ENCODE measurements at regions not wholly inside any gene's neighbourhood (a gene's known extent, or its start where the extent isn't known, plus 50 kb on each side); places are given as distances from the start of the nearest gene placed in this dataset.

DNA sequence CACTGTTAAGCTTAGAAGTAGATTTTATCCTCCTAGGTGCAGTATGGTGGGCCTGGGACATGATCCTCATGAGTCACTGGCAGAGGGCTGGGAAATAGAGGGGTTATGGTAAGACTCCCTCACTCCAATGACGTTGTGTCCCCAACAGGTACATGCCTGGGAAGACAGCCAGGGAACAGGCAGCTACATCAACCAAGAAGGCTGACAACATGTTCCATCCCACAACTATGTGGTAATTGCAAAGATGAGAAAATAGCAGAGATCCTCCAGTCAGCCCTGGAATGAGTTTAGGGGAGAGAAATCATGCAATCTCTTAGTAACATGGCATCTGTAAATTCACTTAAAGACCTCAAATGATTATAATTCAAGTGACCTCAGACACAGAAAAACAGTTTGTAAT is 114.4 kb upstream of the LIFR start:
- TF ChIP-seq, protein P1, sequence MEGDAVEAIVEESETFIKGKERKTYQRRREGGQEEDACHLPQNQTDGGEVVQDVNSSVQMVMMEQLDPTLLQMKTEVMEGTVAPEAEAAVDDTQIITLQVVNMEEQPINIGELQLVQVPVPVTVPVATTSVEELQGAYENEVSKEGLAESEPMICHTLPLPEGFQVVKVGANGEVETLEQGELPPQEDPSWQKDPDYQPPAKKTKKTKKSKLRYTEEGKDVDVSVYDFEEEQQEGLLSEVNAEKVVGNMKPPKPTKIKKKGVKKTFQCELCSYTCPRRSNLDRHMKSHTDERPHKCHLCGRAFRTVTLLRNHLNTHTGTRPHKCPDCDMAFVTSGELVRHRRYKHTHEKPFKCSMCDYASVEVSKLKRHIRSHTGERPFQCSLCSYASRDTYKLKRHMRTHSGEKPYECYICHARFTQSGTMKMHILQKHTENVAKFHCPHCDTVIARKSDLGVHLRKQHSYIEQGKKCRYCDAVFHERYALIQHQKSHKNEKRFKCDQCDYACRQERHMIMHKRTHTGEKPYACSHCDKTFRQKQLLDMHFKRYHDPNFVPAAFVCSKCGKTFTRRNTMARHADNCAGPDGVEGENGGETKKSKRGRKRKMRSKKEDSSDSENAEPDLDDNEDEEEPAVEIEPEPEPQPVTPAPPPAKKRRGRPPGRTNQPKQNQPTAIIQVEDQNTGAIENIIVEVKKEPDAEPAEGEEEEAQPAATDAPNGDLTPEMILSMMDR (IDR thresholded peaks at IDR 0.05): no peak
- intact Hi-C loops (cut with DNase I): no loop called here
- Histone ChIP-seq H3K9ac (ENCODE audit: low read depth in 2 of 2, low read length in 2 of 2) (no peak overlapping the region), H3K4me3 (no peak overlapping the region), H3K27ac (no peak overlapping the region), H3K27me3 (no peaks in the 10 kb centered on the region), H3K4me1 (no peaks in the 10 kb centered on the region), H3K36me3 (no peaks in the 10 kb centered on the region), H3K9me3 (no peaks in the 10 kb centered on the region)
- DNase-seq: no peak

DNA sequence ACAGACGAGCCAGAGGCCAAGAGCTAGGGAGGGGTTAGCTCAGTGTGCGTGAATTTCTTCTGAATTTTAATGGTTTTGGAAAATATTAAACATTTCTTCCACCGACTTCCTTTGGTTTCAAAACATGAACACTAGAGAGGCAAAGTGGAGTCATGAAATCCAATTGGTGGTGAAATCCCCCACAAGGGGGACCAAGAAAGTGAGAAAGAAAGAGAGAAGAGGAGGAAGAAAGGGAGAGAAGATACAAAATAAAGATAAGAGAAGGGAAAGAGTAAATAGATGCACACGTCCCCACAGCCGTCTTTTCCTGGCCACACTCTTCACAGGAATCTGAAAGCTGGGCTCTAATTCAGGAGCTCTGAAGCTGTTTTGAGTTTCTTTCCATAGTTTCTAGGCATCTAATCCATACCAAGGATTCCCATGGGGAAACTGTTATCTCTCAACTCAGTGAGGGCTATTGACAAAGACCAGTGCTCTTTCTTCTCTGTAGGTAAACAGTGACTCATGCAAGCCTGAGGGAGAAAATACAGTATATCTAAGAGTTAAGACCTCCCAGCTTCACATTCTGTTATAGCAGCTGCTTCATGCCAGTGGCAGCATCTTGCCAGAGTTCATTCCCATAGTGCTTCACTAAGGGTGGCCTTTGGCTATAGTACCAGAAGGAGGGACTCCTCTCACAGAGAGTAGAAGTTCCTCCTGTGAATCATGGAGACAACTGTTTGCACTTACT is 115.8 kb upstream of the LIFR start:
- H3K4me3 ChIP-seq: no peak overlapping the region
- no peaks in the 10 kb centered on the region for H3K36me3 ChIP-seq
- no peak for DNase-seq
- no peaks in the 10 kb centered on the region for H3K9me3 ChIP-seq
- no peak overlapping the region for H3K27ac ChIP-seq
- TF ChIP-seq, protein P1 (IDR thresholded peaks at IDR 0.05): no peak
- no peaks in the 10 kb centered on the region for H3K27me3 ChIP-seq
- H3K9ac ChIP-seq (ENCODE audit: low read depth in 2 of 2, low read length in 2 of 2): no peak overlapping the region
- intact Hi-C loops (cut with DNase I): no loop called here
- H3K4me1 ChIP-seq: no peaks in the 10 kb centered on the region

DNA sequence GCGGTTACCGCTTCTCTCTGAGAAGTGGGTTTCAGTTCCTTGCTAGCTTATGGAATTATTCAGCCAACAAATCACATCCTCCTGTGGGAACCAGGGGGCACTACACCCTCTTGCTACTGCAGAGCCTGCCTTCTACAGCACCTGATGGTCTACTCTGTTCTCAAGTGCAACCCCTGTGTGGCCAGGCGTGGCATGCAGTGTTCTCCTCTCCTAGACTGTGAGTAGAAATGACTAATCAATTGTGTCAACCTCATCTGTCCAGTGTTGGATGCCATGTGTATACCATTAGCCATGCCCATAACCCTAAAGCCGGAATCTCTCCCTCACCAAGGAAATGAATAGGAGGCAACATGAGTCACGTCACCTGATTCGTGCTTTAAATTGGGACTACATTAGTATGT is 117.2 kb upstream of the LIFR start:
- intact Hi-C loops (cut with DNase I): no loop called here

DNA sequence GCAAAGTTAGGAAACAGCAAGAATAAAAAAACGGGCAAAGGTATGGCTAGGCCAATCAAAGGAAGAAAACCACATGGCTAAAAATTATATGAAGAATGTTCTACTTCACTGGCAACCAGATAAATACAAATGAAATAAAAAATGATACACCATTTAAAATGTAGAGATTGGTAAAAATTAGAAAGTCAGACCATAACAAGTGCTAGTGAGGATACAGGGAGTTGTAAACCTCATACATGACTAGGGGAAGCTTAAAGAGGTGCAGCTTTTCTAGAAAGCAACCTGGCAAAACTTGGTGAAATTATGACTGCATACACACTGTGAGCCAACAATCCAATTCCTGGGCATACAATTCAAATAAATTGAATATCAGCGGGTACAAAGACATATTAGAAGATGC is 119.0 kb upstream of the LIFR start:
- no peak for DNase-seq
- Histone ChIP-seq H3K9ac (ENCODE audit: low read depth in 2 of 2, low read length in 2 of 2) (no peak overlapping the region), H3K4me1 (no peaks in the 10 kb centered on the region), H3K27me3 (no peaks in the 10 kb centered on the region), H3K36me3 (no peaks in the 10 kb centered on the region), H3K9me3 (no peaks in the 10 kb centered on the region), H3K4me3 (no peak overlapping the region), H3K27ac (no peak overlapping the region)
- intact Hi-C loops (cut with DNase I): no loop called here
- TF ChIP-seq, protein P1 (IDR thresholded peaks at IDR 0.05): no peak

More for the DNA sequence above, 117.2 kb upstream of the LIFR start:
- Histone ChIP-seq H3K9ac (ENCODE audit: low read depth in 2 of 2, low read length in 2 of 2) (no peak overlapping the region), H3K4me3 (no peak overlapping the region), H3K4me1 (no peaks in the 10 kb centered on the region), H3K9me3 (no peaks in the 10 kb centered on the region), H3K27ac (no peak overlapping the region), H3K27me3 (no peaks in the 10 kb centered on the region), H3K36me3 (no peaks in the 10 kb centered on the region)
- TF ChIP-seq, protein P1 (IDR thresholded peaks at IDR 0.05): no peak
- DNase-seq: no peak

DNA sequence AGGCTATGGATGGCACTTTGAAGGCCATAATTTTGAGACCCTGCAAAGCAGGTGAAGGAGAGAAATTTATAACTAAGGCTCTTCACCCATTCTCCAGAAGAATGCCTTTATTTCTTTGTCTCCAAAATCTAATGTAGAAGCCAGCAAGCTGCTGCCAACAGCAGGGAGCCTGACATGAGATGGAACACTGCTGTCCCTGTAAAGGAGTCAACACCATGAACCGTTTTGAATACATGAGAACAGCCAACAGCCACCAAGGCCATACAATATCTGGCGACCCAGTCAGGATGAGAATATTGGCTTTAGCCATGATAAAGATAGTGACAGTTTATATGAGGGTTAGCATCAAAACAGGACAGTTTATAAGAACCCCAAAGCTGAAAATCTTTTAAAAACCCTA is 121.2 kb upstream of the LIFR start:
- Histone ChIP-seq H3K9ac (ENCODE audit: low read depth in 2 of 2, low read length in 2 of 2) (no peak overlapping the region), H3K4me3 (no peak overlapping the region), H3K36me3 (no peaks in the 10 kb centered on the region), H3K27me3 (no peaks in the 10 kb centered on the region), H3K27ac (no peak overlapping the region), H3K9me3 (no peaks in the 10 kb centered on the region), H3K4me1 (no peaks in the 10 kb centered on the region)
- TF ChIP-seq, protein P1 (IDR thresholded peaks at IDR 0.05): no peak
- intact Hi-C loops (cut with DNase I): no loop called here
- DNase-seq: no peak

All from colonic mucosa (tissue), 4 donors.